Epithelial cell of esophagus (primary cell): ENCODE measurements at regions not wholly inside any gene's neighbourhood (a gene's known extent, or its start where the extent isn't known, plus 50 kb on each side); places are given as distances from the start of the nearest gene placed in this dataset.
"Not testable (repeated sequence)": the region's sequence is repeated elsewhere in the genome, so short reads cannot be mapped to it uniquely, and the experiment has no call there.

Experiments
- DNase-seq: peaks from one replicate; pipeline ENCODE4 v3.0.0; 2010; ENCODE audit warnings: low read depth
- H3K4me3 ChIP-seq: 2 replicates; pipeline ENCODE4 v1.5.1; 2011; ENCODE audit warnings: mild to moderate bottlenecking, low read length, control low read depth
- TF ChIP-seq, protein P1 (sequence below): IDR thresholded peaks from 2 replicates; pipeline ENCODE4 v1.5.1; 2011; ENCODE audit warnings: low read depth, mild to moderate bottlenecking, low read length, control low read depth, inconsistent platforms; ENCODE audit not compliant: insufficient read depth; ENCODE audit errors: missing control alignments

DNA sequence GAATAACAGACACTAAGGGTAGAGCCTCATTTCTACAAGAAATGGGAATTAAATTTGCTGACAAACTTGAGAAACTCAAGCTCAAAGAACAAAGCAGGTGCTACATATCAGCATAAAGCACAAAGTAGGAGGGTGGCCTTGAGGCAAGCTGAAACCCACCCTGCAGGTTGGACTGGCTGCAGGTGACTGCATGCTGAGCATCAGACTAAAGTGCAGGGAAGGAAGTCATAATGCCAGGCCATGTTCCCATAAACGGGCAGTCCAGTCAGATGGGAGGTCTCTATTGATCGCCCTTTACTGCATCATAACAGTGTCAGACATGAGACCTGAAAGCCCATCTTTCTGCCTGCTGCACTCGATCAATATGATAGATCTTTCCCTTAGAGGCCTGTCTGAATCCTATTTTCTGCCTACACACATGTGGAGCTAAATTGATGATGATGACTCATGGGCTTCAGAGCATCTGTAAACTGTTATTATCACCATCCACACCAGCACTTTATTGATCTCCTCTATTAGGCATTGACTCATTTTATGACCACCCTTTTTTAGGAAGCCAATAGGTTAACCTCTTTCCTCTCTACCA lies 224.5 kb upstream of the DDI1 start:
- TF ChIP-seq, protein P1, sequence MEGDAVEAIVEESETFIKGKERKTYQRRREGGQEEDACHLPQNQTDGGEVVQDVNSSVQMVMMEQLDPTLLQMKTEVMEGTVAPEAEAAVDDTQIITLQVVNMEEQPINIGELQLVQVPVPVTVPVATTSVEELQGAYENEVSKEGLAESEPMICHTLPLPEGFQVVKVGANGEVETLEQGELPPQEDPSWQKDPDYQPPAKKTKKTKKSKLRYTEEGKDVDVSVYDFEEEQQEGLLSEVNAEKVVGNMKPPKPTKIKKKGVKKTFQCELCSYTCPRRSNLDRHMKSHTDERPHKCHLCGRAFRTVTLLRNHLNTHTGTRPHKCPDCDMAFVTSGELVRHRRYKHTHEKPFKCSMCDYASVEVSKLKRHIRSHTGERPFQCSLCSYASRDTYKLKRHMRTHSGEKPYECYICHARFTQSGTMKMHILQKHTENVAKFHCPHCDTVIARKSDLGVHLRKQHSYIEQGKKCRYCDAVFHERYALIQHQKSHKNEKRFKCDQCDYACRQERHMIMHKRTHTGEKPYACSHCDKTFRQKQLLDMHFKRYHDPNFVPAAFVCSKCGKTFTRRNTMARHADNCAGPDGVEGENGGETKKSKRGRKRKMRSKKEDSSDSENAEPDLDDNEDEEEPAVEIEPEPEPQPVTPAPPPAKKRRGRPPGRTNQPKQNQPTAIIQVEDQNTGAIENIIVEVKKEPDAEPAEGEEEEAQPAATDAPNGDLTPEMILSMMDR: no peak
- DNase-seq: no peak
- H3K4me3 ChIP-seq: no peak overlapping the region

GRCh38 chr11:103812680-103813079 lies 223.8 kb upstream of the DDI1 start:
- H3K4me3 ChIP-seq: no peak overlapping the region
- DNase-seq: no peak
- TF ChIP-seq, protein P1: no peak

DNA sequence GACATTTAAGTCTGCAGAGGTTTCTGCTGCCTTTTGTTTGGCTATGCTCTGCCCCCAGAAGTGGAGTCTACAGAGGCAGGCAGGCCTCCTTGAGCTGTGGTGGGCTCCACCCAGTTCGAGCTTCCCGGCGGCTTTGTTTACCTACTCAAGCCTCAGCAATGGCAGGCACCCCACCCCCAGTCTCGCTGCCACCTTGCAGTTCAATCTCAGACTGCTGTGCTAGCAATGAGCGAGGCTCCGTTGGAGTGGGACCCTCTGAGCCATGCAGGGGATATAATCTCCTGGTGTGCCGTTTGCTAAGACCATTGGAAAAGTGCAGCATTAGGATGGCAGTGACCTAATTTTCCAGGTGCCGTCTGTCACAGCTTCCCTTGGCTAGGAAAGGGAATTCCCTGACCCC lies 216.1 kb upstream of the DDI1 start:
- not testable (repeated sequence) for H3K4me3 ChIP-seq, DNase-seq

GRCh38 chr11:103824116-103824515 lies 212.3 kb upstream of the DDI1 start:
- H3K4me3 ChIP-seq: no peak overlapping the region
- TF ChIP-seq, protein P1: no peak
- no peak for DNase-seq

GRCh38 chr11:103825469-103825868 lies 211.0 kb upstream of the DDI1 start:
- no peak overlapping the region for H3K4me3 ChIP-seq
- TF ChIP-seq, protein P1: no peak
- DNase-seq: no peak

DNA sequence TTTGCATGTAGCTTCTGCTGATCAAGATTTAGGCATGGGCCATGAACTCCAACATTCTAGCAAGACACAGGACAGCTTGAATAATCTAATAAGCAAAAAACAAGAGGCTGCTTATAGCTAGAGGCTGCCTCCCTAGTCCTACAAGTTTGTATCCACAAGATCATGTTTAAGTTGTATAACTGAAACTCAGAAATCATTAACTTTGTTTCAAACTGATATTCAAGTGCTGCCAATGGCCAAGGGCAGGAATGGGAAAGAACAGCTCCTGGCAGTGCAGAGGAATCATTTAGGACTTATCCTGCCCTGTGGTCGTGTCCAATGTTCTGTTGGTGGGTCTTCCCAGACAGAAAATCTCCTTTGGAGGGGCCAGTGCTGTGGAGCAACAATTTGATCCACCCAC lies 209.6 kb upstream of the DDI1 start:
- no peak overlapping the region for H3K4me3 ChIP-seq
- TF ChIP-seq, protein P1: no peak
- no peak for DNase-seq

DNA sequence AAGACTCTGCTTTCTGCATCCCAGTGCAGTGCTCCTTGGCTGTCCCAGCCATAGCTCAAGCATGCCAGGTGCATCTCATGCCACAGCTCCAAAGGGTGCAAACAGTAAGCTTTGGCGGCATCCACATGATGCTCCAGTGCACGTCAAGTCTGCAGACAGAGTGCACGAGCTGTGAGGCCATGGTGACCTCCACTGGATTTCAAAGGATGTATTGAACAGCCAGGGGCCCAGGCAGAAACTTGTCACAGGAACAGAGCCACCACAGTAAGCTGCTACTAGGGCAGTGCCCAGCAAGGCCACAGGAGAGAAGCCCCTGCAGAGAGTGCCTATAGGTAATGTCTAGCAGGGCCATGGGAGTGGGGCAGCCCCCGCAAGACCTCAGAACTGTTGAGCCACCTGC lies 206.8 kb upstream of the DDI1 start:
- H3K4me3 ChIP-seq: no peak overlapping the region
- no peak for DNase-seq
- TF ChIP-seq, protein P1: no peak
